Activated CD8-positive, alpha-beta memory T cell treated with anti-CD3 and anti-CD28 coated beads, Interleukin-2, amount 10 ng/mL, durations not matched to agents 7 days and 5 days (primary cell): ENCODE measurements at regions not wholly inside any gene's neighbourhood (a gene's known extent, or its start where the extent isn't known, plus 50 kb on each side); places are given as distances from the start of the nearest gene placed in this dataset.

Experiments
- ATAC-seq: fragments of 150-1000 bp; cut with Tn5 transposase; one replicate; pipeline ENCODE4 v1.10.0; 2021; ENCODE audit warnings: moderate library complexity
- CTCF ChIA-PET: fragments of 350-600 bp; sonication (Branson Sonifier 250); formaldehyde crosslinking; loops from one replicate; lab custom pipeline; 2021; ENCODE audit warnings: antibody characterized with exemption; lab: Charles Lee
- DNase-seq: peaks from one replicate; pipeline ENCODE4 v3.0.0-alpha.2; 2020
- H3K27ac Mint-ChIP-seq: one replicate; pipeline ENCODE4 v1.8.0; 2021; ENCODE audit warnings: mild to moderate bottlenecking, mixed read lengths
- H3K27me3 Mint-ChIP-seq: one replicate; pipeline ENCODE4 v1.8.0; 2021; ENCODE audit warnings: mixed read lengths
- H3K36me3 Mint-ChIP-seq: one replicate; pipeline ENCODE4 v1.8.0; 2021; ENCODE audit warnings: mild to moderate bottlenecking, mixed read lengths
- H3K4me1 Mint-ChIP-seq: one replicate; pipeline ENCODE4 v1.8.0; 2021; ENCODE audit warnings: mixed read lengths
- H3K4me3 Mint-ChIP-seq: one replicate; pipeline ENCODE4 v1.8.0; 2021; ENCODE audit warnings: mild to moderate bottlenecking, moderate library complexity, mixed read lengths
- H3K9me3 Mint-ChIP-seq: one replicate; pipeline ENCODE4 v1.8.0; 2022; ENCODE audit warnings: low read depth, mixed read lengths

DNA sequence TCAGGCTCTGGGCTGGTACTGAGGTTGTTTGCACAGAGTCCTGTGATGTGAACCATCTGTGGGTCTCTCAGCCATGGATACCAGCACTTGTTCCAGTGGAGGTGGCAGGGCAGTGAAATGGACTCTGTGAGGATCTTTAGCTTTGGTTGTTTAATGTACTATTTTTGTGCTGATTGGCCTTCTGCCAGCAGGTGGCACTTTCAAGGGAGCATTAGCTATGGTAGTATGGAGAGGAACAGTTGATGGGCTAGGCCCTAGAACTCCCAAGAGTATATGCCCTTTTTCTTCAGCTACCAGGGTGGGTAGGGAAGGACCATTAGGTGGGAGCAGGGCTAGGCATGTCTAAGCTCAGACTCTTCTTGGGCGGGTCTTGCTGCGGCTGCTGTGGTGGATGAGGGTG, 257.0 kb upstream of the GYPC start:
- no peaks in the 10 kb centered on the region for H3K36me3 Mint-ChIP-seq
- no peak overlapping the region for H3K27ac Mint-ChIP-seq
- H3K27me3 Mint-ChIP-seq: peaks cover 17% of the 10 kb centered on the region
- no peak for ATAC-seq
- no peak overlapping the region for H3K4me3 Mint-ChIP-seq
- H3K4me1 Mint-ChIP-seq: no peaks in the 10 kb centered on the region
- peak; percentile 43 for DNase-seq
- CTCF ChIA-PET: interaction anchor here (0.9 to 1.4 kb wide), 4 partner anchors 11 to 379 kb away, joined by 3 to 4 read pairs (median 3); no protein-coding TSS in a partner anchor
- no peaks in the 10 kb centered on the region for H3K9me3 Mint-ChIP-seq

DNA sequence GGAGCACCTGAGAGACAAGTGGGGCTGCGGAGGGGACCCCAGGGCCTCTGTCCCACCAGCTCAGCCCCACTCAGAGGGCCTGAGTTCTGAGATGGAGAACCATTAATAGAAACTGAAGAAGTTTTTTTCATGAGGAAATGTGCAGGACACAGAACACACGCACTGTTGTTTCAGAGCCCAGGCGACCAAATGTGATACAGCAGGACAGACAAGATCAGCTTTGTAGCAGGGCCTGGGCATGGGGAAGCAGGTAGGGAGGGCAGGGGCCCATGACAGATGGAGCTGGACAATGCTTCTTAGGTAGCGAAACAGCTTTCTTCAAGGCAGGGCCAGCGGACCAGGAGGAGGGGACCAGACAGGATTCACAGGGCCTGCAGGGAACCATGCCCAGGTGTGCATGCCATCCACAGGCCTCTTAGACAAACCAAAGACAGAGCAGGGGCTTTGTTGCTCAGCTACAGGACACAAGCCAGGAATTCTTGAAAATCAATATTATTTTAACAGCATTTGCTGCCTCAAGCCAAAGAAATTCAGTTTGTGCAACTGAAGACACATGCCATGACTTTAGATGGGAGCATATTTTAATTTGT, 252.8 kb upstream of the GYPC start:
- no peak for DNase-seq
- H3K9me3 Mint-ChIP-seq: no peaks in the 10 kb centered on the region

DNA sequence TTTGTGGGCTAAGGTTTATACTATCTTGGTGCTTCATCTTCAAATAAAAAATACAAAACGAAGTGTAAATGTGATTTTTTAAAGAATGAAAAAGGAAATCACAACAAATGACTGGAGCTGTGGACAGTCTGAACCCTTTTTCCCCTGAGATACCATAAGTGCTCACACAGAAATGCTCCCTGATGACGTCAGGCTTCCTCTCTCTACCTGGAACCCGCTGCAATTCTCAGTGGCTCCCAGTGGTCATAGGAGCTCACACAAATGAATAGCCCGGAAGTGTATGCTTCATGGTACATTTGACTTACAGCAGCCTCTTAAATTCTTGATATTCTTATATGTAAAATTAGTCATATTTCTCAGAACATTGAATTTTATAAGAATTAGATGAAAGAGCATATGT, 249.7 kb upstream of the GYPC start:
- no peak overlapping the region for H3K4me3 Mint-ChIP-seq
- no peak overlapping the region for H3K27ac Mint-ChIP-seq
- DNase-seq (no peak), ATAC-seq (no peak)
- H3K27me3 Mint-ChIP-seq: peaks cover 6% of the 10 kb centered on the region
- H3K36me3 Mint-ChIP-seq: no peaks in the 10 kb centered on the region
- CTCF ChIA-PET: no interaction called here
- no peaks in the 10 kb centered on the region for H3K4me1 Mint-ChIP-seq
- no peaks in the 10 kb centered on the region for H3K9me3 Mint-ChIP-seq

More for the DNA sequence above, 252.8 kb upstream of the GYPC start:
- CTCF ChIA-PET: no interaction called here
- Mint-ChIP-seq H3K36me3 (no peaks in the 10 kb centered on the region), H3K27me3 (peaks cover 6% of the 10 kb centered on the region), H3K4me1 (no peaks in the 10 kb centered on the region), H3K27ac (no peak overlapping the region), H3K4me3 (no peak overlapping the region)
- ATAC-seq: no peak

DNA sequence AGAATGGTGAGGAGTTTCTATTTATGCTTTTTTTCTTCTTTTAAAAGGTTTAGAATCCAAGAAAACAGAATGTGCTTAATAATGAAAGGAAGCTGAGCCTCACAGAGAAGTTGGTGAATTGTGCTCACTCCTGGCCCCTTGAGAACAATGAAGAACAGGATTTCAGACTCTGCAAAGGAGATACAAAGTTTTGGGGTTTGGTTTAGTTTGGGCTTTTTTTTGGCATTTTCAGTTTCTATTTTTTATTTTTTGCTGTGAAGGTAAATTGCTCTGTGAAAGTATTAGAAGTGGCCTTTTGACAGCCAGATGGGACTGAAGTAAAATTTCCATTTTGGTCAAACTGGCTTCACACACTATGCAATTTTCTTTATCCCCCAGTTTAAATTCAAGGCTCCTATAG, 247.3 kb upstream of the GYPC start:
- CTCF ChIA-PET: no interaction called here
- ATAC-seq: no peak
- DNase-seq: no peak

DNA sequence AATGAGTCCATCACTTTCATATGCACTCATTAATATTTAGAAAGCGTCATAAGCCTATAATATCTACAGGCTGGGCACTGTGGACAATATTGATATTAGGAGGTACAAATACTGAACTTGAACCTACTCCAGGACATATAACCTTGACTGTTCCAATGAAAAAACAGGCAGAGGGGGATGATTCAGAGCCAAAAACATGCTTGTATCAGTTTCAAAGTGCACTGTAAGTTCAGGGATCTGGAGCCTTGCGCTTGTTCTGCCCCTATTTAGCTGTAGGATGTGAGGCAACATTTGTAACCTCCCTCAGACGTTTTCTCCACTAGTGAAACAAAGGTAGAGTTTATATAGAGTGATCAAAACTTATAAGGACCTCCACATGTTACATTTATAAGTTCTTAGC, 246.1 kb upstream of the GYPC start:
- H3K27me3 Mint-ChIP-seq: peaks cover 11% of the 10 kb centered on the region
- DNase-seq (no peak), ATAC-seq (no peak)
- H3K27ac Mint-ChIP-seq: no peak overlapping the region
- H3K36me3 Mint-ChIP-seq: peaks cover 1% of the 10 kb centered on the region
- H3K4me1 Mint-ChIP-seq: peaks cover 9% of the 10 kb centered on the region
- H3K4me3 Mint-ChIP-seq: no peak overlapping the region
- H3K9me3 Mint-ChIP-seq: no peaks in the 10 kb centered on the region
- CTCF ChIA-PET: interaction anchor here (1.2 kb wide), 1 partner anchor 11 kb away, joined by 3 read pairs; no protein-coding TSS in a partner anchor

More for the DNA sequence above, 247.3 kb upstream of the GYPC start:
- Mint-ChIP-seq H3K9me3 (no peaks in the 10 kb centered on the region), H3K4me1 (peaks cover 9% of the 10 kb centered on the region), H3K4me3 (no peak overlapping the region), H3K27me3 (peaks cover 9% of the 10 kb centered on the region), H3K36me3 (peaks cover 1% of the 10 kb centered on the region), H3K27ac (no peak overlapping the region)

DNA sequence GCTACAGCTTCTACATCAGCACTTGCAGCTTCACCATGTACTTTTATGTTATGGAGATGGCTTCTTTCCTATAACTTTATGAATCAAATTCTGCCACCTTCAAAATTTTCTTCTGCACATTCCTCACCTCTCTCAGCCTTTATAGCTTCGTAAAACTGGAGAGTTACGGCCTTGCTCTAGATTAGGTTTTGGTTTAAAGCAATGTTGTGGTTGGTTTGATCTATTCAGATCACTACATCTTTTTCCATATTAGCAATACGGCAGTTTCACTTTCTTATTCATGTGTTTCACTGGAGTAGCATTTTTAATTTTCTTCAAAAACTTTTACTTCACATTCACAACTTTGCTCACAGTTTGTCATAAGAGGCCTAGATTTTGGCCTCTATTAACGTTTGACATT, 242.9 kb upstream of the GYPC start:
- H3K27ac Mint-ChIP-seq: no peak overlapping the region
- CTCF ChIA-PET: interaction anchor here (1.1 kb wide), 1 partner anchor 11 kb away, joined by 3 read pairs; no protein-coding TSS in a partner anchor

DNA sequence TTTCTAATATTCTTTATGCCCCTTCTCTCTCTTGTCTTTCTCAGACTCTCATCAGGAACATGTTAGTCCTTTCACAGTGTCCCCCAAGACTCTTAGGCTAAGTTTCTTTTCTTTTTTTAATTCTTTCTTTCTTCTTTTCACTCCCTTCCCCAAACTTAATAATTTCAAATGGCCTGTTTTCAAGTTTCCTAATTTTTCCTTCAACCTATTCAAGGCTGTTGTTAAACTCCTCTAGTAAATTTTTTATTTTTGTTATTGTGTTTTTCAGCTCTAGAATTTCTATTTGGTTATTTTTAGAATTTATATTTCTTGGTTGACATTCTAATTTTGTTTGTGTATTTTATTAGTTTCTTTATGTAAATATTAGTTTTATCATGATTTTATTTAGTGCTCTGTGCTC, 236.6 kb upstream of the GYPC start:
- Mint-ChIP-seq H3K27me3 (peaks cover 7% of the 10 kb centered on the region), H3K4me1 (no peaks in the 10 kb centered on the region), H3K9me3 (peaks cover 4% of the 10 kb centered on the region), H3K36me3 (no peaks in the 10 kb centered on the region), H3K27ac (no peak overlapping the region), H3K4me3 (no peak overlapping the region)
- ATAC-seq: no peak
- CTCF ChIA-PET: no interaction called here
- no peak for DNase-seq

More for the DNA sequence above, 242.9 kb upstream of the GYPC start:
- ATAC-seq (peak; percentile 69), DNase-seq (no peak)
- H3K27me3 Mint-ChIP-seq: peaks cover 15% of the 10 kb centered on the region
- H3K9me3 Mint-ChIP-seq: no peaks in the 10 kb centered on the region
- peaks cover 1% of the 10 kb centered on the region for H3K36me3 Mint-ChIP-seq
- peaks cover 9% of the 10 kb centered on the region for H3K4me1 Mint-ChIP-seq
- no peak overlapping the region for H3K4me3 Mint-ChIP-seq

DNA sequence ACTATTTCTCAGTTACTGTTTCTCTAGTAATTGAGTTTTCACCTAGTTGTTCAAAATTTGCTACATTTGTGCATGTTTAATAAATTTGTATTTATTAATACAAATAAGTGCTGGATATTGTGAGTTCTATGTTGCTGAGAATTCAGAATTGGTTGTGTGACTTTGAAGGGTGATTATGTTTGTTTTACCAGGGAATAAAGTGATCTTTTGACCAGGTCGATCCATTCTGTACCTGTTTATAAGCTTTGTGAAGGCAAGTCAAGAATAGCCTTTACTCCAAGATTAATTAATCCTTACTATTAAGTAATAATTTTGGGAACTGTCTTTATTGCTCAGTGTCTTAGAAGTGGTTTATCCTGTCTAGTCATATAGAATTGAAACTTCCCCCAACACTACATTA, 230.0 kb upstream of the GYPC start:
- CTCF ChIA-PET: no interaction called here
- Mint-ChIP-seq H3K27ac (no peak overlapping the region), H3K36me3 (no peaks in the 10 kb centered on the region), H3K4me1 (no peaks in the 10 kb centered on the region), H3K4me3 (no peak overlapping the region), H3K9me3 (no peaks in the 10 kb centered on the region), H3K27me3 (no peaks in the 10 kb centered on the region)
- ATAC-seq (no peak), DNase-seq (no peak)

DNA sequence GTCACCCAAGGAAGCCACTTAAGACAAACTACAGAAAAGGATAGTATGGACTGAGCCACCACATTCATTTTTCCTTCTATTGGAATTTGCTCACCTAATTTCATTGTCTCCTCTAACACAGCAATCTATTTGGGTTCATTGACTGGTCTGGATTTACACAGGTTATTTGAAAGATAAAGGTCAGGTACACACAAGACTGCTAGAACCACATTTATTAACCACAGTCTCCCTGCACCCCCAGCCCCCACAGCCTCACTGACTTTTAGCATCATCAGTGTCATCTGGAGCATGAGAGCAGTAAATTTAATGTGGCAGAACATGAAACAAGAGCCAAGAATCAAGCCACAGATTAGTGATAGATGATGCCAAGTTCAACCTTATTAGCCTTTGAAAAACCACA, 226.9 kb upstream of the GYPC start:
- CTCF ChIA-PET: no interaction called here
- Mint-ChIP-seq H3K9me3 (no peaks in the 10 kb centered on the region), H3K27me3 (no peaks in the 10 kb centered on the region), H3K4me1 (no peaks in the 10 kb centered on the region), H3K36me3 (no peaks in the 10 kb centered on the region), H3K4me3 (no peak overlapping the region), H3K27ac (no peak overlapping the region)
- DNase-seq: no peak
- no peak for ATAC-seq

DNA sequence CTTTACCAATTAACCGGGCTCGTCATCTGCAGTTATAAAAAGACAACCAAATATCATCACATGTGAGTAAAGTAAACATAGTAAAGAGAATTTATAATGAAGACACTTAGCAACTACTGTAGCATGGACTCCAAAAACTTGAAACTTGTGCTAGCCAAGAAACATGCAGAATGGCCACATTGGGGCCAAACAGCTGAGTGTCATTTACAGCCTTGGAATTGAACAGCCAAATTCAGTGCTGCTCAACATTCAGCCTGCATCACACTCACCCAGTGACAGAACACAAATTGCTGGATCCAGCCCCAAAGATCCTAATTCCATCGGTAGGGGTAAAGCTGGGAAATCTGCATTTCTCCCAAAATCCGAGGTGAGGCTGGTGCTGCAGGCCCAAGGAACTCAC, 224.8 kb upstream of the GYPC start:
- H3K9me3 Mint-ChIP-seq: no peaks in the 10 kb centered on the region
- no peak overlapping the region for H3K4me3 Mint-ChIP-seq
- CTCF ChIA-PET: no interaction called here
- no peak for ATAC-seq
- H3K36me3 Mint-ChIP-seq: no peaks in the 10 kb centered on the region
- no peaks in the 10 kb centered on the region for H3K4me1 Mint-ChIP-seq
- DNase-seq: no peak
- H3K27me3 Mint-ChIP-seq: no peaks in the 10 kb centered on the region
- no peak overlapping the region for H3K27ac Mint-ChIP-seq

DNA sequence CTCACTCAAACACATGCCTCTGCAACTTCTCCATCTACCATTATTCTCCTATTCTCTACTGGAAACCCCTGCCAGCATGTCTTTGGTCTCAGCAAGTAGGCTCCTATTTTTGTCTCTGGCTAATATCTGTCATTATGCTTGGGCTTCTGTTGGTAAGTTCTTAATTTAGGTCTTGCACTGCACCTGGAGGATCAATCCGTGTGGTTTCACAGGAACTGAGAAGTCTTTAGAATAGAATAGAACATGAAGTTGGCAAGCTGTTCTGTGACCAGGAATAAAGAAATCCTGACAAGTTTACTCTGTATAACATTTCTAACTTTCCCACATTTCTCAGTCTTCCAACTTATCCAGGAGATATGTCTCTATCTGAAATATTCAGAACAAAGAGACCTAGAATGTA, 219.5 kb upstream of the GYPC start:
- Mint-ChIP-seq H3K27ac (no peak overlapping the region), H3K27me3 (peaks cover 7% of the 10 kb centered on the region), H3K4me3 (no peak overlapping the region), H3K4me1 (no peaks in the 10 kb centered on the region), H3K9me3 (no peaks in the 10 kb centered on the region), H3K36me3 (no peaks in the 10 kb centered on the region)
- CTCF ChIA-PET: no interaction called here
- DNase-seq: no peak
- ATAC-seq: no peak

DNA sequence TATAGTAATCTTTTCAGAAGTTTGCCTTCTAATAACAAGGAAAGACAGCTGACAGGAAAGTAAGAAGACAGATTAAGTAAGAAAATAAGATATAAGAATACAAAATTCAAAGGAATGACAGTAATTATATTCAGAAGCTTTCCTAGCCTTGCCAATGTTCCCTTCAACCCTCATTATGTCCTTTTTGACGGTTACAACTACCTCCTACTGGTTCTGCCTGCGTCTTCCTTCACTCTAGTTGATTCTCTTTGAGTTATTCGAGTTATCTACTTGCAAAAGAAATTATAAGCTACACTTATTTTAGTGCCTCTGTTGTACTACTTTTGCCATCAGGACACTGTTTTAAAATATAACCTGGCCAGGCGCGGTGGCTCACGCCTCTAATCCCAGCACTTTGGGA, 218.9 kb upstream of the GYPC start:
- H3K36me3 Mint-ChIP-seq: no peaks in the 10 kb centered on the region
- CTCF ChIA-PET: no interaction called here
- no peak overlapping the region for H3K27ac Mint-ChIP-seq
- no peaks in the 10 kb centered on the region for H3K4me1 Mint-ChIP-seq
- H3K9me3 Mint-ChIP-seq: no peaks in the 10 kb centered on the region
- peaks cover 7% of the 10 kb centered on the region for H3K27me3 Mint-ChIP-seq
- no peak for ATAC-seq
- no peak for DNase-seq
- H3K4me3 Mint-ChIP-seq: no peak overlapping the region

DNA sequence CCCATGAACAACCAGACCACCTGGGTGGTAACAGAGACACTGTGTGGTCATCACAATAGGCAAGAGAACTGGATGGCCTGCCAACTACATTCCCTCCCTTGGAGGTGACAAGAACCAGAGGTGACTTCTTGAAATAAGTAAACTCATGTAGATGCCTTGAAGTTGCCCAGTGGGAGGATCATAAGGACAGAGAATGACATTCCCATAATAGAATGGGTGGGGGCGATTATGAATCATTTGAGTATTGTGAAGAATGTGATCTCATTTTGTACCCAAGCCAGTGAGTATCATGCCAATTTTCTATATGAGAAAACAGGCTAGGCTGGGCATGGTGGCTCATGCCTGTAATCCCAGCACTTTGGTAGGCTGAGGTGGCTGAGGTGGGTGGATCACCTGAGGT, 211.4 kb upstream of the GYPC start:
- no peak overlapping the region for H3K4me3 Mint-ChIP-seq
- CTCF ChIA-PET: no interaction called here
- no peak for ATAC-seq

DNA sequence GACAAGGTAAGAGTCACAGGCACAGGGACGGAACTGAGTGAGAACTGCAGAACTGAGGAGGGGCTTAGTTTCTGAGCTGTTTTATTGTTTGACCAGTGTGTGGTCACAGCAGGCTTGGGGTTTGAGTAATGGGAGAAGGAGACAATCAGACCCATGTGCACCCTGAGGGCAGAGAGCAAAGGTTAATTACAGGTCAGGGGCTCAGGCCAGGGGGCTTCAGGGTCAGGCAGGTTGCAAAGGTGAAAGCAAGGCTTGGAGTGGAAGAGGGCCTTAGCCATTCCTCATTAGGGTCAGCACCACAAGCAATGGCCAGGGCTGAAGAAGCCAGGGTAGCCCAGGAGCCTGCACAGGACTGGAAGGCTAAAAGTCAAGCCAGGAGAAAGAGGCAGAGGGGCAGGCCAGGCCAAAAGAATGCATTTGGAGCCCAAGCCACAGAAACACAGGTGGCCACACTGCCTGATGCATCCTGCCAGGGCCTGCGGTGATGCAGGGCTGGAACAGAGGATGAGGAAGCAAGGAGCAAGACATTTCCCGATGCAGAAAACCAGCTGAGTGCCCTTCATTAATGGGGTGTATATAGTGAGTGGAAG, 209.8 kb upstream of the GYPC start:
- Mint-ChIP-seq H3K9me3 (no peaks in the 10 kb centered on the region), H3K27ac (no peak overlapping the region), H3K36me3 (no peaks in the 10 kb centered on the region), H3K4me1 (no peaks in the 10 kb centered on the region), H3K4me3 (no peak overlapping the region), H3K27me3 (peaks cover 4% of the 10 kb centered on the region)
- CTCF ChIA-PET: no interaction called here
- no peak for ATAC-seq
- no peak for DNase-seq

More for the DNA sequence above, 211.4 kb upstream of the GYPC start:
- Mint-ChIP-seq H3K4me1 (no peaks in the 10 kb centered on the region), H3K36me3 (no peaks in the 10 kb centered on the region), H3K27me3 (peaks cover 11% of the 10 kb centered on the region), H3K27ac (no peak overlapping the region), H3K9me3 (no peaks in the 10 kb centered on the region)
- DNase-seq: no peak
